ENCODE measurements at regions not wholly inside any gene's neighbourhood (a gene's known extent, or its start where the extent isn't known, plus 50 kb on each side); places are given as distances from the start of the nearest gene placed in this dataset.

DNA sequence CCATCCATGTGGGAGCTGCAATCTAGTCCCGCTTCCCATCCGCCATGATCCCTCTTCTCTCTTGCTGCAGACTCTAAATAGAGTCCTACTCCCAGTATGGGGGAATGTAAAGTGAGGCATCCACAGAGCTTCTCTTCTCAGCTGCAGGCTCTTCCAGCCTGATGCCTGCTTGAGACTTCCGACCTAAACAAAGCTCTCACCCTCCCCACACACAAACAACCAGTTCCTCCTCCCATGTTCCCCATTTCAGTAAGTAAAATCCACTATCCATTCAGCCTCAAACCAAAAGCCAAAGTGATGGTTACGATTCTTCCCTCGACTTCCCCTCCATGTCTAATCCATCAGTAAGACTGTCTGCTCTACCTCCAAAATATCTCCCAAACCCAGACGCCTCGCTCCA is 108.2 kb upstream of the NFE2L3 start:
- DNase-seq (ENCODE audit: low read depth): no peak

DNA sequence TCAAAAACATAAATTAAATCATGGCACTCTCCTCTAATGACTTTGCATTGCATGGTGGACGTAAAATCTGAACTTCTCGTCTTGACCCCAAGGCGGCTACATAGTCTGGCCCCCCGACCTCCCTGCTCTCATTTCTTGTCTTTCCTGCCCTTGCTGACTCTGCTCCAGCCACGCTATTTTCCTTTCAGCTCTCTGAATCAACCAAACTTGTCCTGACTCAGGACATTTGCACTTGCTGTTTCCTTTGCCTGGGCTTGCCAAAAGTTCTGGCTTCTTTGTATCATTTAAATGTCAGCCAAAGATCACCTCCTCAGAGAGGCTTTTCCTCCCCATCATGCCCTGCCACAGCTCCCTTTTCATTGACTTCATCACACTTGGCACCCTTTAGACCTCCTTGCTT is 107.7 kb upstream of the NFE2L3 start:
- no peak for DNase-seq (ENCODE audit: low read depth)

DNA sequence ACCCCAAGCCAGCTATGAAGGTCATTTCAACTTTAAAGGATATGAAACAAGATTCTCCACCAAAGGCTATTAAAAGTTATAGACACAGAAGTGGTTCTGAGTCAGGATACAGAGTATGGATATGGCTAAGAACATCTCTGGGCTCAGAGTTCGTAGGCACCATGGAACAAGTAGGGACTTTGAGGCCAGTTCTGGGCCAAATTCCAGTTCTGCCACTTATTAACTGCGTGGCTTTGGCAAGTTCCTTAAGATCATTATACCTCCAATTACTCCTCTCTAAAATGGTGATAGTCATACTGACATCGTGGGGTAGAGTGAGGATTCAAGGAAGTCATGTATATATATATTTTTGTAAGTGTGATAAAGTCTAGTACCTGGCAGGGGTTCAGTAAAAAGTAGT is 105.8 kb upstream of the NFE2L3 start:
- no peak for DNase-seq (ENCODE audit: low read depth)

DNA sequence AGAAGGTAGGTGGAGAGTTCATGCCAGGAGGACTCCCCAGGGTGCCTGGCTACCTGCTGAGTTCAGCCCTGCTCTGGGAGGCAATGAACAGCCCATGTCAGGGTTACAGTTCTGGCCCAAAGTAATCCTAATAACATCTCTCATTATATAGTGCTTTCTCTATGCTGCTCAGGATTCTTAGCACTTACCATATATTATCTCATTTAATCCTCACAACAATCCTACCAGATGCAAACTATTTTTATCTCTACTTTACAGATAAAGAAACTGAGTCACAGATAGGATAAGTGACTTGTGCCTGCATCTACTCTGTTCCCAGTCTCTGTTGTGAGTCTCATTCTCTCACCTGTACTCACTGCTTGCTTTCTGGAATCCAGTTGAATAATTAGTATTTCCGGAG is 105.1 kb upstream of the NFE2L3 start:
- DNase-seq (ENCODE audit: low read depth): no peak

DNA sequence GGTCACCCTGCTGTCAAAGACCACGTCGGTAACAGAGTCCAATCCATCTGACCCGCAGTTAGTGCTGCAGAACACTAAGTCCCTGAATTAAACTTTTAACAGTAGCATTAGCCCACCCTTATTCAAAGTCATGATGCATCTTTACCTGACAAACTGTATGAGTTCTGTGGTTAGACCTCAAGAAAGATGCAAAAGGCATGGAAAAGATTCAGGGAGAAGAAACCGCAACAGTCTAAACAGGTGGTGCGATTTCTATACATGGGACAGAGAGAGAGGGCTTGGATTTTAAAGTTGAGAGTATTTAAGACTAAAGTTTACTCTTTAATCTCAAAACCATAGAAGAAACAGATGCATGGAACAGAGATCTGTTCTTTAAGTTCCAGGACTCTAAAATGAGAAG is 103.3 kb upstream of the NFE2L3 start:
- no peak for DNase-seq (ENCODE audit: low read depth)

DNA sequence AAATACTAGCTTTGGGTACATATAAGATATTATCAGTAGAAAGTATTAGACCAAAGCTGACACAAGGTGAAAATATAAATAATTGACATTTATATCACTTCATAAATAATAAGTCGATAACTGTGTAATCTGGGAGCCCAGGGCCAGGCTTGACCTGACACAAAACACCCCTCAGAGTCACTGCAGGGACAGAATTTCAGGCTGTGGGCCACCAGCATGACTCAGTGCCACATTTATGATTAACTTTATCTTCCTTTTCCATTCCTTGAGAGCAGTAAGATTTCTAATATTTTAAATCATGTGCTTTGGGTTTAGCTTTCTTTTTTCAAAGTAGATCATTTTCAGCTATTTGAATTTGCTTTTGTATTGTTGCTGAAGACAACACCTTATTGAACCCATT is 102.9 kb upstream of the NFE2L3 start:
- no peak for DNase-seq (ENCODE audit: low read depth)

DNA sequence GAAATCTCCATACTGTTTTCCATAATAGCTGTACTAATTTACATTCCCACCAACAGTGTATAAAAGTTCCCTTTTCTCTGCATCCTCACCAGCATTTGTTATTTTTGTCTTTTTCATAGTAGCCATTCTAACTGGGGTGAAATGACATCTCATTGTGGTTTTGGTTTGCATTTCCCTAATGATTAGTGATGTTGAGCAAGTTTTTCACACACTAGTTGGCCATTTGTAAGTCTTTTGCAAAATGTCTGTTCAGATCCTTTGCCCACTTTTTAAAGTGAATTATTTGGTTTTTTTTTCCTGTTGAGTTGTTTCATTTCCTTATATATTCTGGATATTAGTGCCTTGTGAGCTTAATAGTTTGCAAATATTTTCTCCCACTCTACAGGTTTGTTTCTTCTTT is 101.0 kb upstream of the NFE2L3 start:
- no peak for DNase-seq (ENCODE audit: low read depth)

DNA sequence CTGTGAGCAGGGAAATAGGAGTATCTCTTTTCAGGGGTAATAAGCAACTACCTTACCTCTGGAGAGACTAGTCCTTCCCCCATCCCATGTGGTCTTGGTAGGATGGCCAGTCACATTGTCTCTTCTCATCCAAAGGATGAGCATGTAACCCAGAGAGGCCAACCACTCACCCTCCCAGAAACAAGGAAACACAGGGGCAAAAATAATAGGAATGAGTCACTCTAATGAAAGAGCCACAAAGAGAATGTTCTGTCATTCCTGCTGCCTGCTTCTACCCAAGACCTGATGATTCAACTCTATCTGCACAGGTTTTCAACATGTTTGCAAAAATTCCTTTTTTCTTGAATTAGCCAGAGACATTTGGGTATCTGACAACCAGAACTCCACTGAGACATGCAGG is 99.3 kb upstream of the NFE2L3 start:
- no peak for DNase-seq (ENCODE audit: low read depth)

DNA sequence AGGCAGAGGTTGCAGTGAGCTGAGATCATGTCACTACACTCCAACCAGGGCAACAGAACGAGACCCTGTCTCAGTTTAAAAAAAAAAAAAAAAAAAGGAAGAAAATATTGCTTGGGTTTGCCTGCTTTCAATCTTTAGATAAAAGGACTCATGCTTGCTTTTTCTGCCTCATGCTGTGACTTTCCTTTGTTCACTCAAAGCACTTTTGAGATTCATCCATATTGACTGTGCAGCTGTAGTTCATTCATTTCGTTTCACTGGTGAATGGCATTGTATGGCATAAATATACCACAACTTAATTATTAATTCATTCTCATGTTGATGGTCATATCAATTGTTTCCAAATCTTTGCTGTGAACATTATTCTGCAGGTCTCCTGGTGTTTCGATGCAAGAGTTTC is 97.6 kb upstream of the NFE2L3 start:
- DNase-seq (ENCODE audit: low read depth): no peak

DNA sequence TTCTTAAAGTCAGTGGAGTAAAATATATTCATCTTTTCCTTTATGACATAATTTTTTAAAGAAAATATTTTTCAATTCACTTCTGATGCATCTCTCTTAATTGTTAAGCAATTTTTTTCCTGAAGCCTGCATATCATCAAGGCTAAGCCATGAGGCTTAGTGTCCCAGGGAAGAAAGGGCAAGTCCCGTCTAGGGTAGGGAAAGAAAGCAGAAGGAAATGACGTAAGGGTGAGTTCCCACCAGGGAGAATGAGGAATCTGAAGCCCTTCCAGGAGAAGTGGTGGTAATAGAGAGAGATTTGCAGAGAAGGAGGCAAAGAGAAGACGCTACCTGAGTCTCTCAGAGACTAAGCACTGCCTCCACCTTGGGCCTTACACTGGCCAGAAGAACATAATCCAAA is 96.8 kb upstream of the NFE2L3 start:
- DNase-seq (ENCODE audit: low read depth): no peak

DNA sequence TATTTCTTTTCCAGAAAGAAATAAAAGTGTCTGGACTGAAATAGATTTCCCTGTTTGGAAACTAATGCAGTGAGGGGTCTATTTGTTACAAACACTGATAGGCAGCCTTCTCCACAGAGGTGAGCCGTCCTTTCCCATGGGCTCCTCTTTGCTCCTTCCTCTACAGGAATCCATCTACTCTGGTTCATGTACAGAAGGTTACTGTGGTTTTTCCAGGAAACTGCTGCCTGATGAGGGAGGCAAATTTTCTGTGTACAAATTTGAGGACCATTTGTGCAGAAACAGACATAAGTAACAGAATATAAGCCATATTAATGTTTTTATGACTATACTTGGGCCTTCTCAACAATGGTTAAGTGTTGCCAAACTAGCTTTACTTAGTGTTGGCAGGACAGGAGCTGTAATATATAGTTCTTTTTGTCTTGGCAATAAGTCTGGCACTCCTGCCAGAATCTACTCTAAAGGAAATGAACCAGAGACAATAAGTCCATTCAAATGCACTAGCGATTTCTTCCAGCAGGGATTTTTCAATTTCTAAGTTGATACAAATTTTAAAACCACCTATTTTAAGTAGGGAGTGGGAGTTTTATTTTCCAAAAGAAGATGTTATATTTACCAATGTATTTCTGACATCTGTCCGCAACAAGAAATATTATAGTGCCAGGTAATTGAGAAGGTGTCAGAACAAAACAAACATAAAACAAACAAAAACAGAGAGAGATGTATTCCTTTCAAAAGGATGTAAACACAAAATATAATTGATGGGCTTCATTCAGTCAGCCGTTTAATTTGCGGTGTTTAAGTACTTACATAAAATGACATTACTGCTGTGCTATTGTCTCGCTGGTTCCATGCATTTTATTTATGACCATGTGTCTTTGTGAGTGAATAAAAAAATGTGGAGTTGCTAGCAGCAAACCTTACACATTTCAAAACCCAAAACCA is 91.0 kb upstream of the NFE2L3 start:
- DNase-seq (ENCODE audit: low read depth): no peak

DNA sequence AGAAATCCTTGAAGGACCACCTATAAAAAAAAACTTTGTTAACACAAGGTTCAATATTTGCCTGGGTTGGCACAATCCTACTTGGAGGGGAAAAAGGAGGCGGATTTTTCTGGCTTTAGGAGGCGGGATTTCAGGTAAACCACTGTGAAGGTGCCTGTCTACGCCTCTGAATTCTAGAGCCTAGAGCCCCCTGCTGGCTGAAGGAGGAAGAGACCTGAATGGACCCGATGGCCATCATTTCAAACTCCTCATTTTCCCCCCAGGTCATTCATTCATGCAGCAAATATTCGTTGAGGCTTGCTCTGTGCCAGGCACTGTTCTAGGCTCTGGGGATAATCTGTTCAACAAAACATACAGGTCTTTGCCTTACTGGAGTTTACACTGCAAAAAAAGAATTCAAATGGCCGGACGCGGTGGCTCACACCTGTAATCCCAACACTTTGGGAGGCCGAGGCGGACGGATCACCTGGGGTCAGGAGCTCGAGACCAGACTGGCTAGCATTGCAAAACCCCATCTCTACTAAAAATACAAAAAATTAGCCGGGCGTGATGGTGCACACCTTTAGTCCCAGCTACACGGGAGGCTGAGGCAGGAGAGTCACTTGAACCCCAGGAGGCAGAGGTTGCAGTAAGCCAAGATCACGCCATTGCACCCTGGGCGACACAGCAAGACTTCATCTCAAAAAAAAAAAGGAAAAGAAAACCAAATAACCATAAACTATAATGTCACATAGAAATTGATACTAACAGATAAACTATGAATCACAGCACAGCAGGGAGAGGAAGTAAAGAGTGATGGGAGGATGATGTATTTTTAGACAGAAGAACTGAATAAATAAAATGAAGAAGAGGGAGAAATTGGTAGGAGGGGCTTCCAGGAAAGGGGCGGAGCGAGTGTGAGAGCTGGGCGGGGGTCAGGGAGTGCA is 90.1 kb upstream of the NFE2L3 start:
- peak; percentile 43 for DNase-seq (ENCODE audit: low read depth)

DNA sequence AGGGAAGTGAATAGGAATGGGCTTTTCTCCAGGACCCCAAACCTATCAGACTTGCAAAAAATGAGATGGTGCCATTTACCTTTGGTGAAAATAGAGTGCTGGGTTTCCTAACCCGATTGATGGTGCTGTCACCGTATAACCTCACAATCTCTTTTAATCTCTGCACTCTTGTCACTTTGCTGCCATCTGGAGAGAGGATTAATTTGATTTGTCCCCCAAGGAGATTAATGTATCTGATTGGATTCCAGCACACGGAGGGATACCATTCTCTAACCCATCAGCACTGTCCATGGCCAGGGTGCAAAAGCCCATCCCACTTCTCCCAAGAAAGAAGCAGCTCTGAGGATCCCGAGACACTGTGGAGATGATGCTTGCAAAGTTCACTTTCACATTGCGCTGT is 86.3 kb upstream of the NFE2L3 start:
- DNase-seq (ENCODE audit: low read depth): no peak

DNA sequence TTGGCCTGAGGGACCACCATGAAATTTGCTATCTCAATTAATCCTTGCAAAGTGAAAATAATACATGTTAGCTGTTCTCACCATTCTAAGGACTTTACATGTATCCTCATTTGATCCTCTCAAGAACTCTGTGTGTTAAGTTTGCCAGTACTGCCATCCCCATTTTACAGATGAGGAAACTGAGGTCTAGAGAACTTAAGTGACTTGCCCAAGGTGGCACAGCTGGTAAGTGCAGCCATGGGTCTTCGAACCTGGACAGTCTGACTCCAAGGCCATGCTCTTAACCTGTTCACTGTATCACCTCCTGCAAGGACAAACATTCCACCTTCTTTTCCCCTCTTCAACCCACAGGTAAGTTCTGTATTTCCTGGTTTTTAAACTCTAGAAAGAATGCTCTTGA is 85.3 kb upstream of the NFE2L3 start:
- DNase-seq (ENCODE audit: low read depth): no peak

DNA sequence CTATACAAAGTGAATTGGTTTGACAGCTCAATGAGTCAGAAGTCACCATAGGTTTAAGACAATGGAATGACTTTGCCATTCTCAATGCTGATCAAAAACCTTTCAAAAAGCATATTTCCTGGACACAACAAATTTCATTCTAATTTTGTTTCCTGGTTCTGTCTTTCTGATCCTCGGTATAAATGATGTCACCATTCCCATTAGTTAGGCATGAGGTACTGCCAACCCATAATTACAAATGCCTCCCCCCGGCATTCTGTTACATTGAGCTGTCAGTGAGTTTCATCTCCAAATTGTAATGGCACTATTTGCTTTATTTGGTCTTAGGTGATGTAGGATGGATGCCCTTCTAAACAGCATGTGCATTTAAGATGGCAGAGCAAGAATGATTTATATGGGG is 81.7 kb upstream of the NFE2L3 start:
- no peak for DNase-seq (ENCODE audit: low read depth)

DNA sequence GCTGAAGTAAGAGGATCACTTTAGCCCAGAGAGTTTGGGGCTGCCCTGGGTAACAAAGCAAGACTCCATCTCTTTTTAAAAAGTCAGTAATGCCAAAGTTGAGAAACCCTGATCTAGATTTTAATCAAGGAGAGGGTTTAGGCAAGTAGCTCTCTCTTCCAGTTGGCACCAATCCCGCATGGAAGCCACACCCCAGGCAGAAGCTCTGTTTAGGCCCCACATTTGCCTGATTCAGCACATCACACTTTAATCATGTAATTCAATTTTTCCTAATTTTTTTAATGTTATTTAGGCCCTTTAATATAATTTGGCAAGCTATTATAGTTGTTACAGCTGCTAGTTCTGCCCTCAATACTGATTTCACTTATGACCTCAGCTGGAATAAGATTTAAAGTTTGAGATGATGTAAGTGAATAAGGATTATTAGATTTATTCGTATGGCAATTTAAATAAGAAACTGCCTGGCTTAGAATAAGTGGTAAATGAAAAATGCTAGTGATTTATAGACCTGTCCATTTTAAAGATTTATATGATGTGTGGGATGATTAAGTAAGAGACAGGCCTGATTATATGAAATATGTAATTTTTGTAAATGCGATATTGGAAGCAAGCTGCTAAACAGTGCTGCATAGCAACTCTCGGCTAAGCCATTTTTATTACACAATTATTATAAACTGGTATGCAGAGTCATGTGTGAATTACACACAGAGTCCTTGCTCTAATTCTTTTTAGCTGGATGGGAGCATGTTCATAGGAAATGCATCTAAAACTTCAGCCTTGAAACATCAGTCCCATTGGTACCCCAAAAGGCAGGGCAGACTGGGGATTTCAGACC is 80.2 kb upstream of the NFE2L3 start:
- DNase-seq (ENCODE audit: low read depth): no peak

DNA sequence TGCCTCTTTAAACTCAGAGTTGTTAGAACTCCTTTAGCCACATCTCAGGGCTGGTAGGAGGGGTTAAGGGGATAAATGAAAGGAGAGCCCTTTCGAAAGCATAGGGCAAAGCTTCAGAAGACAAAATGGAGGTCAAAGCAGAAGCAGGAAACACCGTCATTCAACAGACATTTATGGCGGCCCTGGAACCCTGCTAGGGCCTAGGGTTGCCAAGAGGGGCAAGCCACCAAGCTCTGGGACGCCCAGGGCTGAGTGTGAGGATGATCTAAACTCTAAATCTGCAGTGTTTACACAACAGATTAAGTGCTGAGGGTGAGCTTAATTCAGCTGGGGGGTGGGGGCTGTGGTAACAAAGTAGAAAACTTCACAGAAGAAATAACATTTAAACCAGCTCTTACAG is 79.0 kb upstream of the NFE2L3 start:
- DNase-seq (ENCODE audit: low read depth): no peak

DNA sequence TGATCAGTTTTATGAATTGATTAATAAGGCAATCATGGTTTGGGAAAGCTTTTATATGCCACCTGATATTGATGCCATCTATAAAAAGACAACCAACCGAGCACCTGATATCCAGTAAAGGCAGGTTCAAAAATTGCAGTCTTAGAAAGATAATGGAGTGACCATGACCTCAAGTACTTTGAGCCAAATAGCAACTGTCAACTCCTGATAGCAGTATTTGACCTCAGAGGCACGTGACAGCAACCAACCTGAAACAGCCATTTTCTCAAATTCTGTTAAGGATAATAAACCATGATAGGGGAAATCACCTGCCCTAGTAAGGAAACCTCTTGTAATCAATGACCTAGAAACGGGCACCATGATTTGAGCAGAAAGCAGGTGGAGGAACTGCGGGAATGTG is 77.1 kb upstream of the NFE2L3 start:
- DNase-seq (ENCODE audit: low read depth): no peak

DNA sequence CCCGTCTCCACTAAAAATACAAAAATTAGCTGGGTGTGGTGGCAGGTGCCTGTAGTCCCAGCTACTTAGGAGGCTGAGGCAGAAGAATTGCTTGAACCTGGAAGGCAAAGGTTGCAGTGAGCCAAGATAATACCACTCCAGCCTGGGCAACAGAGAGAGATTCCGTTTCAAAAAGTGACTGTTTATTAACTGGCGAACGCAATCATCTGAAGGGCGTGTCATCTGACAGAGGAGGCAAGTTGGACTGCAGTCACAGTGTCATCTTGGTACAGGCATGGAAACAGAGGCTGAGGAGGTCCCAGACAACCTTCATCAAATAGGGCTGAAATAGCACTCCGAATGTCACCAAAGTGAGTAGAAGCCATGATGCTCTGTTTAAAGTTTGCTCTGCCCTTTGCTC is 75.3 kb upstream of the NFE2L3 start:
- DNase-seq (ENCODE audit: low read depth): no peak

DNA sequence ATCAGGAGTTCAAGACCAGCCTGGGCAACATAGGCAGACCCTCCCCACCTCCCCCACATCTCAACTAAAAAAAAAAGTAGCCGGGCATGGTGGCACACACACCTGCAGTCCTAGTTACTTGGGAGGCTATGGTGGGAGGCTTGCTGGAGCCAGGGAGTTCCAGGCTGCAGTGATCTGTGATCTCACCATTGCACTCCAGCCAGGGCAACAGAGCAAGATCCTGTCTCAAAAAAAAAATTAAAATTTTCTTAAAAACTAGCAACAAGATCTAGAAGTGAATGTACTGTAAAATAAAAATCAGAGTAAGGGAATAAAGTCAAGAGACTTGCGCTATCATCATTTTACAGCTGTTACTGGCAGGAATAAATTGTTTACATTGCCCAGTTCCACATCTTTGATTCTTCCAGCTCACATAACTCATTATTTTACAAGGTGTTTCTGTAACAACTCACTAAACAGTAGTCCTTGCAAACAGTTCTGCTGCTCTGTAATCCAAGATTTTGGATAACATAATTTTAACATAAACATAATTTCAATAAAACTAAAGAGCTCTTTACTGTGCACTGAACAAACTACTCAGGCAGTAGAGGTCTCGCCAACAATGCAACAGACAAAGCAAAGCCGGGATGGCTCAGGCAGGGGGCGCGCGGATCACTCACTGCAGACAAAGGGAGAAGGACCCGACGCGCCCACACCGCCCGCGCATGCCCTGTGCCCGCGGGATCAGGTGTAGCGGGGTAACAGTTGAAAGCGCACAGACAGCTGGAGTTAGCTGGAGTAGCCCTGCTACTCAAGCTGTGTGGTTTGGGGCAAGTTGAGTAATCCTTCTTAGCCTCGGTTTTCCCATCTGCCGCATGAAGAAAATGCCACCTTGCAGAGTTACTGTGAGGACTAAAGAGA is 73.3 kb upstream of the NFE2L3 start:
- DNase-seq (ENCODE audit: low read depth): peak; percentile 58

DNA sequence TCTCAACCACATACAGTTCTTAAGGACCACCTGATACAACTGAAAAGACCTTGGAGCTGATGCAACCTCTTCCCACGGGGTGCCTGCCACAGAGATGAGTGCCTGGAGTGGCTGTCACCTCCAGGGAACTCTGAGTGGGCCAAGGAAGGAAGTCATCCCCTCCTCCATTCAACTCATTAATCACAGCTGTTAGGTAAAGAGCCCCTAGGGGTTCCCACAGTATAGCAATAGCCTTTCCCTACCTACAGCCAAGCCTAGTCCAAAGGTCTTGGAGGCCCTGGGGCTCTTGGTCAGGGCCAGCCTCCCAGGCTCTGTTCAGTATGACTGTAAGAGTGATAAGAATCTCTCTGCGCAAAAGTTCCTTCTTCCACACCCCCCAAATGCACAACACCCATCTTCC is 70.4 kb upstream of the NFE2L3 start:
- no peak for DNase-seq (ENCODE audit: low read depth)

Data from activated T-helper 1 cell treated with Interleukin-2 at 50 U/mL for 16 hours (primary cell).